Endothelial cell (in vitro differentiated cells): ENCODE measurements at regions not wholly inside any gene's neighbourhood (a gene's known extent, or its start where the extent isn't known, plus 50 kb on each side); places are given as distances from the start of the nearest gene placed in this dataset.

Source experiments
- DNase-seq: peaks from one replicate; pipeline ENCODE4 v3.0.0; 2021; ENCODE audit warnings: low spot score
- H3K27ac Mint-ChIP-seq: one replicate; pipeline ENCODE4 v1.8.0; 2021; ENCODE audit warnings: mixed read lengths, inconsistent platforms; ENCODE audit not compliant: unreplicated experiment
- H3K27me3 Mint-ChIP-seq: one replicate; pipeline ENCODE4 v1.8.0; 2021; ENCODE audit warnings: mild to moderate bottlenecking, moderate library complexity, mixed read lengths, inconsistent platforms; ENCODE audit not compliant: unreplicated experiment
- H3K36me3 Mint-ChIP-seq: one replicate; pipeline ENCODE4 v1.8.0; 2021; ENCODE audit warnings: mild to moderate bottlenecking, low read depth, mixed read lengths, inconsistent platforms; ENCODE audit not compliant: unreplicated experiment
- H3K4me1 Mint-ChIP-seq: one replicate; pipeline ENCODE4 v1.8.0; 2021; ENCODE audit warnings: mild to moderate bottlenecking, mixed read lengths, inconsistent platforms; ENCODE audit not compliant: unreplicated experiment
- H3K4me3 Mint-ChIP-seq: one replicate; pipeline ENCODE4 v1.8.0; 2021; ENCODE audit warnings: mild to moderate bottlenecking, mixed read lengths, inconsistent platforms; ENCODE audit not compliant: unreplicated experiment
- H3K9me3 Mint-ChIP-seq: one replicate; pipeline ENCODE4 v1.8.0; 2021; ENCODE audit warnings: mixed read lengths, inconsistent platforms; ENCODE audit not compliant: unreplicated experiment
- CTCF ChIP-seq: fragments of 200-600 bp; sonication (generic); IDR thresholded peaks from one replicate; pipeline ENCODE4 v1.5.0; 2021; ENCODE audit warnings: antibody characterized with exemption; ENCODE audit not compliant: unreplicated experiment

- Mint-ChIP-seq H3K4me3 (no peak overlapping the region), H3K36me3 (no peaks in the 10 kb centered on the region), H3K9me3 (no peaks in the 10 kb centered on the region), H3K27ac (no peak overlapping the region), H3K4me1 (no peaks in the 10 kb centered on the region), H3K27me3 (no peaks in the 10 kb centered on the region)
- no peak for DNase-seq
- peak; percentile 75 for TF ChIP-seq CTCF
Observed at GRCh38 chr11:43567396-43567975, 113.1 kb upstream of the HSD17B12 start.

- DNase-seq: peak; percentile 58
- no peaks in the 10 kb centered on the region for H3K9me3 Mint-ChIP-seq
- TF ChIP-seq CTCF: peak; percentile 71
- no peak overlapping the region for H3K27ac Mint-ChIP-seq
- peaks cover 23% of the 10 kb centered on the region for H3K27me3 Mint-ChIP-seq
- no peaks in the 10 kb centered on the region for H3K36me3 Mint-ChIP-seq
- H3K4me3 Mint-ChIP-seq: no peak overlapping the region
- peaks cover 13% of the 10 kb centered on the region for H3K4me1 Mint-ChIP-seq
Observed at GRCh38 chr11:43573233-43573632, 107.3 kb upstream of the HSD17B12 start.

GRCh38 chr11:43573873-43574272 lies 106.7 kb upstream of the HSD17B12 start:
- peaks cover 25% of the 10 kb centered on the region for H3K27me3 Mint-ChIP-seq
- H3K36me3 Mint-ChIP-seq: no peaks in the 10 kb centered on the region
- no peak overlapping the region for H3K27ac Mint-ChIP-seq
- no peak for DNase-seq
- H3K4me3 Mint-ChIP-seq: no peak overlapping the region
- no peaks in the 10 kb centered on the region for H3K9me3 Mint-ChIP-seq
- no peak for TF ChIP-seq CTCF
- H3K4me1 Mint-ChIP-seq: peaks cover 13% of the 10 kb centered on the region

- Mint-ChIP-seq H3K36me3 (no peaks in the 10 kb centered on the region), H3K27me3 (peaks cover 25% of the 10 kb centered on the region), H3K9me3 (no peaks in the 10 kb centered on the region), H3K27ac (no peak overlapping the region), H3K4me1 (peaks cover 13% of the 10 kb centered on the region), H3K4me3 (no peak overlapping the region)
- TF ChIP-seq CTCF: no peak
- DNase-seq: no peak
Observed at GRCh38 chr11:43574411-43574810, 106.1 kb upstream of the HSD17B12 start.

GRCh38 chr11:43574949-43575912 lies 105.3 kb upstream of the HSD17B12 start:
- Mint-ChIP-seq H3K27ac (no peak overlapping the region), H3K9me3 (no peaks in the 10 kb centered on the region), H3K4me3 (peak overlapping the region; percentile 85), H3K27me3 (peaks cover 29% of the 10 kb centered on the region), H3K4me1 (peaks cover 13% of the 10 kb centered on the region), H3K36me3 (no peaks in the 10 kb centered on the region)
- DNase-seq: no peak
- TF ChIP-seq CTCF: no peak
